ENCODE measurements at regions not wholly inside any gene's neighbourhood (a gene's known extent, or its start where the extent isn't known, plus 50 kb on each side); places are given as distances from the start of the nearest gene placed in this dataset.

DNA sequence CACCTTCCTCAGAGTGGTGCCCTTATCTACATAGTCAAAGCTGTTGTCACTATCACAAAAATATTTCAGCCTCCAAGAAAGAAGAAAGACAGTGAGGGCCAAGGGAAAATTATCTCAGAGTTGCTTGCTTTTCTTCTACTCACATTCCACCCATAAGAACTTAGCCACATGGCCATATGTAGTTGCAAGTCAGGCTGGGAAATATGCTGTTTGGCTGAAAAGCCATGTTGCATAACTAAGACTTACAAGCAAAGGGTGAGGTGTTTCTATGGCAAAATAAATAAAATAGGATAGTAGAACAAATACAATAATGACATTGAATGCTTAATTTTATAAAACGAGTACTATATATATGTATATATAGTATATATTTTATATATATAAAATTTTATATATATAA, 365.9 kb upstream of the PABPC4L start:
- Histone ChIP-seq H3K27me3 (no peaks in the 10 kb centered on the region), H3K4me1 (no peaks in the 10 kb centered on the region), H3K4me3 (no peak overlapping the region), H3K36me3 (no peaks in the 10 kb centered on the region), H3K9me3 (no peaks in the 10 kb centered on the region), H3K27ac (no peak overlapping the region)
- intact Hi-C loops (cut with DNase I) = no loop called here
- WGBS, 2 donors = 87 to 93% methylated on average over 1 of the region's 1 CpG
- TF ChIP-seq POLR2AphosphoS5 (IDR thresholded peaks at IDR 0.05) (no peak), POLR2A (IDR thresholded peaks at IDR 0.05) (no peak), EP300 (IDR thresholded peaks at IDR 0.05) (no peak), CTCF (IDR thresholded peaks at IDR 0.05) (no peak)
- DNase-seq = no peak

DNA sequence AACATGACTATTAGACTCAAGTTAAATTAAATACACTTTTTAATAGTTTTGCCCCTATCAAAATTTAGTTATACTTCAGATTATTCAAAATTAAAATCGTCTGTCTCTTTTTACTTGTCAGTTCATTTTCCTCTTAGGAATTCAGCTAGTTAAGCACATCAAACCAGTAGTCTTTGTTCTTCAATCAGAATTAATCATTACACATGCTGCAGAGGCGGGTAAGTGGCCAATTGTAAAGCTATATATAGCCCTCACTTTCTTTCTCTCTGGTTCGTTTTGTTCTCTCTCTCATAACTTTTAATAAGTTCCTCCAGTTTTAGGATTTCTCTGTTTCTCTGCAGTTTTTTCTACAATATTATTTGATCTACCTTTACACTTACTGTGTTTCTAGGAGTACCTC, 359.1 kb upstream of the PABPC4L start:
- Histone ChIP-seq H3K36me3 (no peaks in the 10 kb centered on the region), H3K27me3 (no peaks in the 10 kb centered on the region), H3K4me1 (no peaks in the 10 kb centered on the region), H3K4me3 (no peak overlapping the region), H3K9me3 (no peaks in the 10 kb centered on the region), H3K27ac (no peak overlapping the region)
- no peak for TF ChIP-seq CTCF (IDR thresholded peaks at IDR 0.05)
- TF ChIP-seq POLR2A (IDR thresholded peaks at IDR 0.05) = no peak
- no peak for TF ChIP-seq EP300 (IDR thresholded peaks at IDR 0.05)
- WGBS, 2 donors = 18 to 63% methylated on average over 3 of the region's 3 CpGs
- intact Hi-C loops (cut with DNase I) = no loop called here
- no peak for DNase-seq

DNA sequence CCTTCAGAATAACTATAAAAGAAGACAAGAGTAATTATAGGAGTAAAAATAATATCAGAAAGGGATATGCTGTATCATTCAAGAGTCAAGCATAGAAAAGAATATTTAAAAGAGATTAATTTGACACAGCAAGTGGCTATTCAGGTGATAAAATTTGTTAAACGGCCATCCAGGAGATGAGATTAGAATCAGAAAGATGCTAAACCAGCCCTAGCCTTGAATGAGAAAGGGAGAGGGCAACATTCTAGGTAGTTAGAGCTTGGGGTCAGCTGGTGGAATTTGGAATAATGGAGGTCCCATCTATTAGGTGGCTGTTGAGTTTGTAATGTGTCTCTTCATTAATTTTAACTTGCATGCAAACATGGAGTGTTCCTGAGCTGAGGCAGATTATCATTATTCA, 350.5 kb upstream of the PABPC4L start:
- peaks cover 0 to 6% (median 0%) of the 10 kb centered on the region in 4 donors for H3K9me3 ChIP-seq
- intact Hi-C loops (cut with DNase I) = no loop called here
- no peak for DNase-seq
- WGBS, 2 donors = 34 to 65% methylated on average over 1 of the region's 1 CpG
- H3K27ac ChIP-seq = no peak overlapping the region
- H3K4me1 ChIP-seq = no peaks in the 10 kb centered on the region
- TF ChIP-seq POLR2A (IDR thresholded peaks at IDR 0.05) = no peak
- no peak for TF ChIP-seq CTCF (IDR thresholded peaks at IDR 0.05)
- no peak for TF ChIP-seq POLR2AphosphoS5 (IDR thresholded peaks at IDR 0.05)
- TF ChIP-seq EP300 (IDR thresholded peaks at IDR 0.05) = no peak
- H3K36me3 ChIP-seq = no peaks in the 10 kb centered on the region
- no peak overlapping the region for H3K4me3 ChIP-seq
- H3K27me3 ChIP-seq = no peaks in the 10 kb centered on the region

DNA sequence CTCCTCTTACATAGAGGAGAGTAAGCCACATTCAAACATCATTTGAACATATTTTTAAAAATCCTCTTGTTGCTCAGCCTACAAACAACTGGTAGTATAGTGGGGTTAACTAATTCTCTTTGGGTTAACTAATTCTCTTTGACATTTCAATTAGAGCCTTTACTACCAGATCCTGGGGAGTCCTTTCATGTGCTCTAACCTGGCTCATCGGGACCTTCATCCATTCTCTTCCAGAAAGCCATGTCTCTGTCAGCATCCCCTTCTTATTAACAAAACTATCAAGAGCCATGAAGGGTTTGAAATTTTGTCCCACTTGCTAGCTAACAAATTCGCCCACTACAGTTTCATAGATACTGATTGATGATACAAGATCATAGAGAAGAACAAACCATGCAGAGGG, 349.8 kb upstream of the PABPC4L start:
- WGBS, 2 donors = 79 to 81% methylated on average over 2 of the region's 2 CpGs
- Histone ChIP-seq H3K27ac (no peak overlapping the region), H3K27me3 (no peaks in the 10 kb centered on the region), H3K9me3 (peaks cover 0 to 10% (median 0%) of the 10 kb centered on the region in 4 donors), H3K4me3 (no peak overlapping the region), H3K4me1 (no peaks in the 10 kb centered on the region), H3K36me3 (no peaks in the 10 kb centered on the region)
- intact Hi-C loops (cut with DNase I) = no loop called here
- no peak for TF ChIP-seq POLR2A (IDR thresholded peaks at IDR 0.05)
- no peak for TF ChIP-seq POLR2AphosphoS5 (IDR thresholded peaks at IDR 0.05)
- no peak for TF ChIP-seq CTCF (IDR thresholded peaks at IDR 0.05)
- no peak for TF ChIP-seq EP300 (IDR thresholded peaks at IDR 0.05)
- no peak for DNase-seq

GRCh38 chr4:134548052-134548628, 346.6 kb upstream of the PABPC4L start:
- DNase-seq = no peak
- no peak overlapping the region for H3K4me3 ChIP-seq
- no peaks in the 10 kb centered on the region for H3K27me3 ChIP-seq
- no peaks in the 10 kb centered on the region for H3K36me3 ChIP-seq
- intact Hi-C loops (cut with DNase I) = no loop called here
- peaks cover 0 to 17% (median 12%) of the 10 kb centered on the region in 4 donors for H3K4me1 ChIP-seq
- H3K9me3 ChIP-seq = peaks cover 0 to 12% (median 0%) of the 10 kb centered on the region in 4 donors
- TF ChIP-seq POLR2AphosphoS5 (IDR thresholded peaks at IDR 0.05) (no peak), POLR2A (IDR thresholded peaks at IDR 0.05) (no peak), EP300 (IDR thresholded peaks at IDR 0.05) (no peak), CTCF (IDR thresholded peaks at IDR 0.05) (no peak)
- H3K27ac ChIP-seq = no peak overlapping the region
